BE2C (cell line): ENCODE measurements at regions not wholly inside any gene's neighbourhood (a gene's known extent, or its start where the extent isn't known, plus 50 kb on each side); places are given as distances from the start of the nearest gene placed in this dataset.

Experiments
- DNase-seq: peaks from one replicate; pipeline ENCODE4 v3.0.0-alpha.2; 2020
- H3K27me3 ChIP-seq: fragments of 250-450 bp; sonication (Bioruptor Pico); 2 replicates; pipeline ENCODE4 v1.5.1; 2020; ENCODE audit warnings: mild to moderate bottlenecking
- H3K36me3 ChIP-seq: fragments of 250-450 bp; sonication (Bioruptor Pico); 2 replicates; pipeline ENCODE4 v1.5.1; 2020; ENCODE audit warnings: mild to moderate bottlenecking
- H3K4me1 ChIP-seq: fragments of 250-450 bp; sonication (Bioruptor Pico); 2 replicates; pipeline ENCODE4 v1.5.1; 2020
- H3K4me3 ChIP-seq: 2 replicates; pipeline ENCODE4 v1.5.1; 2011; ENCODE audit warnings: low read depth, low read length
- H3K9me3 ChIP-seq: fragments of 250-450 bp; sonication (Bioruptor Pico); 2 replicates; pipeline ENCODE4 v1.5.1; 2020
- CTCF ChIP-seq: IDR thresholded peaks from 2 replicates; pipeline ENCODE4 v1.5.1; 2012; ENCODE audit warnings: mild to moderate bottlenecking, low read depth, low read length

DNA sequence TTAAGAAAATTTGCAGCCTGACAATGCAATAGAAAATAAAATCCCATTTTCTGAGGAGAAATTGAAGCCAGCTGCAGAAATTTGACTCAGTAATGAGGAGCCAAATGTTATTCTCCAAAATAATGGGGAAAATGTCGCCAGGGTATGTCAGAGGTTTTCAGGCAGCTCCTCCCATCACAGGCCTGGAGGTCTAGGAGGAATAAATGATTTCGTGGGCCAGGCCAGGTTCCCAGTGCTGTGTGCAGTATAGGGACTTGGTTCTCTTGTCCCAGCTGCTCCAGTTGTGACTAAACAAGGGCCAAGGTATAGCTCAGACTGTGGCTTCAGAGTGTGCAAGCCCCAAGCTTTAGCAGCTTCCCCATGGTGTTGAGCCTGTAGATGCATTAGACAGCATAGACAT lies 1240.8 kb upstream of the ADGRB3 start:
- no peaks in the 10 kb centered on the region for H3K9me3 ChIP-seq

DNA sequence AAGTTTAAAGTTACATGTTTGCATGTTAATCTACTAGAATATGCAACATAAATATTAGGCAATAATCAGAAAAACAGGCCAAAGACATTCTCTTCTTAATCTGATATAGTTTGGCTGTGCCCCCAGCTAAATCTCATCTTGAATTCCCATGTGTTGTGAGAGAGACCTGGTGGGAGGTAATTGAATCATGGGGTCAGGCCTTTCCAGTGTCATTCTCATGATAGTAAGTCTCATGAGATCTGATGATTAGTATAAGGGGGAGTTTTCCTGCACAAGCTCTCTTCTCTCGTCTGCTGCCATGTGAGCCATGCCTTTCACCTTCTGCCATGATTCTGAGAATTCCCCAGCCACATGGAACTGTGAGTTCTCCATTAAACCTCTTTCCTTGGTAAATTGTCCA lies 1241.7 kb upstream of the ADGRB3 start:
- Histone ChIP-seq H3K27me3 (no peaks in the 10 kb centered on the region), H3K4me1 (no peaks in the 10 kb centered on the region), H3K9me3 (no peaks in the 10 kb centered on the region), H3K36me3 (no peaks in the 10 kb centered on the region), H3K4me3 (no peak overlapping the region)
- no peak for TF ChIP-seq CTCF
- peak; percentile 18 for DNase-seq

More for the DNA sequence above, 1240.8 kb upstream of the ADGRB3 start:
- Histone ChIP-seq H3K36me3 (no peaks in the 10 kb centered on the region), H3K4me1 (no peaks in the 10 kb centered on the region), H3K4me3 (no peak overlapping the region), H3K27me3 (no peaks in the 10 kb centered on the region)
- no peak for TF ChIP-seq CTCF
- no peak for DNase-seq

GRCh38 chr6:67391955-67392354 lies 1243.1 kb upstream of the ADGRB3 start:
- no peaks in the 10 kb centered on the region for H3K36me3 ChIP-seq
- no peak for DNase-seq
- no peaks in the 10 kb centered on the region for H3K9me3 ChIP-seq
- H3K4me3 ChIP-seq, result no peak overlapping the region
- H3K4me1 ChIP-seq, result no peaks in the 10 kb centered on the region
- no peak for TF ChIP-seq CTCF
- H3K27me3 ChIP-seq, result no peaks in the 10 kb centered on the region

DNA sequence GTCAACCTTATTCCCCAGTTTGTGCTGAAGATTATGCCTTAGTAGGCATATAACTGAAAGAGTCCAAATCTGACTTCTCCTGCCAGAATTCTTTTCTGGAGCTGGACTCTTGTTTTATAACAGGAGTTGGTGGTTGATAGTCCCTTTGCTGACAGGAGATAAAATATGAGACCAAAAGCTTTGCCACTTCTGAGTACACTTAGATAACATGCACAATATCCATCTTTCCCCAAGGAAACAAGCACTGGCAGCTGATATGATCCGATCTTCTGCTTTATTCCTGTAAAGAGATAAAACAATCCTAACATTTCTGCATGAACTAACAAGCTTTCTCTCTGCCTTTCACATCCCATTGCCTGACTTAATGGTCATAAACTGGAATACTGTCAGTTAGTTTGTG lies 1265.4 kb upstream of the ADGRB3 start:
- Histone ChIP-seq H3K9me3 (no peaks in the 10 kb centered on the region), H3K4me3 (no peak overlapping the region), H3K4me1 (no peaks in the 10 kb centered on the region; the same call in 1 of the 2 replicates), H3K36me3 (no peaks in the 10 kb centered on the region), H3K27me3 (no peaks in the 10 kb centered on the region)
- TF ChIP-seq CTCF, result no peak
- DNase-seq, result no peak

DNA sequence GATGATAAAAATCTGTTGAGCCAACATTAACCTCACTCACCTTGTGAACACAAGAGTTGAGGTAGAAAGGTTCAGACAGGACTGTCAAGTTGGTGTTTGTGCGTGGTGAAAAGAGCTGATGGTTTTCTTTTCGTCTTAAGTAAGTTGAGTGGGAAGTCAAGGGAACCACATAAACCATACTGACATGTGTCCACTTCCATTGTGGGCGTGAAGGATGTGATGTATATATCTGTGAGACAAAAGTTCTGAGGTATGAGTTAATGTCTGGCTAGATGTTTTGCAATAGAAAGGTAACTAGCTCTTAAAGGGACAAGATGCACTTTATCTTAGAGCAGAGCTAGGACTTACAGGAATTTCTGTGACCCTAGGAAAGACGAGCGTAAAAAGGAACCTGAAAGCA lies 1272.1 kb upstream of the ADGRB3 start:
- Histone ChIP-seq H3K9me3 (no peaks in the 10 kb centered on the region), H3K36me3 (no peaks in the 10 kb centered on the region), H3K4me1 (no peaks in the 10 kb centered on the region), H3K27me3 (no peaks in the 10 kb centered on the region), H3K4me3 (no peak overlapping the region)
- TF ChIP-seq CTCF, result no peak
- DNase-seq, result no peak

DNA sequence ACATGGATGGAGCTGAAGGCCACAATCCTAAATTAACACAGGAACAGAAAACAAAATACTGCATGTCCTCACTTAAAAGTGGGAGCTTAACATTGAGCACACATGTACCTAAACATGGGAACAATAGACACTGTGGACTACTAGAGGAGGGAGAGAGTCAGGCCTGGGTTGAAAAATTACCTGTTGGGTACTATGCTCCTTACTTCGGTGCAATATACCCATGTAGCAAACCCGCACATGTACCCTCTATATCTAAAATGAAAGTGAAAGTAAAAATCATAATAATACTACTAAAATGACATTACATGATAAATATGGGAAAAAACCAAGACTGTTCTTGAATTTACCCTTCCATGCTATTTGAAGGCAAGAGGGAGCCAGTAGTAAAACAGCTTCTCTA lies 1273.8 kb upstream of the ADGRB3 start:
- Histone ChIP-seq H3K4me3 (no peak overlapping the region), H3K4me1 (no peaks in the 10 kb centered on the region), H3K27me3 (no peaks in the 10 kb centered on the region), H3K9me3 (no peaks in the 10 kb centered on the region), H3K36me3 (no peaks in the 10 kb centered on the region)
- DNase-seq, result no peak
- TF ChIP-seq CTCF, result no peak
